Mesothelial cell of epicardium (in vitro differentiated cells): ENCODE measurements at regions not wholly inside any gene's neighbourhood (a gene's known extent, or its start where the extent isn't known, plus 50 kb on each side); places are given as distances from the start of the nearest gene placed in this dataset.

Experiments
- DNase-seq, 2 experiments: peaks; one replicate each; pipeline ENCODE4 v3.0.0; 2021; ENCODE audit warnings: low spot score in 2 of 2; ENCODE audit not compliant: unreplicated experiment in 2 of 2
- H3K27ac Mint-ChIP-seq: 2 replicates; pipeline ENCODE4 v1.8.0; 2021; ENCODE audit warnings: mixed read lengths
- H3K27me3 Mint-ChIP-seq: 2 replicates; pipeline ENCODE4 v1.8.0; 2021; ENCODE audit warnings: low read depth, mixed read lengths
- H3K36me3 Mint-ChIP-seq: 2 replicates; pipeline ENCODE4 v1.8.0; 2021; ENCODE audit warnings: mixed read lengths
- H3K4me1 Mint-ChIP-seq: 2 replicates; pipeline ENCODE4 v1.8.0; 2021; ENCODE audit warnings: mixed read lengths
- H3K4me3 Mint-ChIP-seq: 2 replicates; pipeline ENCODE4 v1.8.0; 2021; ENCODE audit warnings: mild to moderate bottlenecking, moderate library complexity, mixed read lengths
- H3K9me3 Mint-ChIP-seq: 2 replicates; pipeline ENCODE4 v1.8.0; 2021; ENCODE audit warnings: mixed read lengths
- TF ChIP-seq, protein P1 (sequence below): fragments of 200-600 bp; sonication (generic); IDR thresholded peaks from one replicate; pipeline ENCODE4 v1.5.0; 2021; ENCODE audit warnings: antibody characterized with exemption; ENCODE audit not compliant: unreplicated experiment

DNA sequence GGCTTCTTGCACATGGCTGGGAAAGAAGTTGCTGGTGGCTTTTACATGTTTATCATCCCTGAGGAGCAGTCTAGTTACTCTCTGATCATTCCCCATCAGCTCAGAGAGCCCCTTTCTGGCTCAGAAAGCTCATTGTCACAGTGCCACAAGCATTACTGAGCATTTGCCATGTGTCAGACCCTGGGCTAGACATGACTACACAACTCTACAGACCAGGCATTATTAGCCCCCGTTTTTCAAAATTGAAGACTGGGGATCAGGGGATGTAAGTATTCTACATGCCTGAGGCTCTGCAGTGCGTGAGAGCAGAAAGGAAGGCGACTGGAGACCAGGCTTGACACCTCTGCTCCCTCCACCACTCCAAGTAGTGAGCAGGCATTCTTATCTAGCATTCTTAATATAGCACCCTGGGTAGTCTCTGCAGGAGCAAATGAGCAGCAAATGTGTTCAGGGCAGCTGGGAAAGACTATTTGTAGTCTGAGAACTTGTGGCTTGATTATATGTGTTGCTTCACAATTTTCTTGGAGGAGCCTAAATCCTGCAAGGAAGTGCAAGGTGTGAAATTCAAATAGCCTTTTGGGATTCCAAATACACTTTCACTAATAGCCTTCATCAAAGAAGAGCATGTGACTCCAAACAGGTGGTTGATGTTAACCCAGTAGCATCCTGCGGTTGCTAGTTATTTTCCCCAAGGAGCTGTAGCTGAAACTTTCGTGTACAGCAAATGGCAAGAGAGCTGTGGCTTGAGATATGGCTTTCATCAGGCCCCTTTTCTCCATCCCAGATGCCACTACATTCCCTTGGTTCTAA is 143.2 kb downstream of the DDX1 start:
- H3K4me1 Mint-ChIP-seq, result peaks cover 58% of the 10 kb centered on the region
- no peak overlapping the region for H3K4me3 Mint-ChIP-seq
- peak in 1 of 2 experiments; percentile 36 for DNase-seq
- H3K27ac Mint-ChIP-seq, result peak overlapping the region; percentile 96
- no peaks in the 10 kb centered on the region for H3K27me3 Mint-ChIP-seq
- peaks cover 6% of the 10 kb centered on the region for H3K9me3 Mint-ChIP-seq
- H3K36me3 Mint-ChIP-seq, result no peaks in the 10 kb centered on the region
- TF ChIP-seq, protein P1, sequence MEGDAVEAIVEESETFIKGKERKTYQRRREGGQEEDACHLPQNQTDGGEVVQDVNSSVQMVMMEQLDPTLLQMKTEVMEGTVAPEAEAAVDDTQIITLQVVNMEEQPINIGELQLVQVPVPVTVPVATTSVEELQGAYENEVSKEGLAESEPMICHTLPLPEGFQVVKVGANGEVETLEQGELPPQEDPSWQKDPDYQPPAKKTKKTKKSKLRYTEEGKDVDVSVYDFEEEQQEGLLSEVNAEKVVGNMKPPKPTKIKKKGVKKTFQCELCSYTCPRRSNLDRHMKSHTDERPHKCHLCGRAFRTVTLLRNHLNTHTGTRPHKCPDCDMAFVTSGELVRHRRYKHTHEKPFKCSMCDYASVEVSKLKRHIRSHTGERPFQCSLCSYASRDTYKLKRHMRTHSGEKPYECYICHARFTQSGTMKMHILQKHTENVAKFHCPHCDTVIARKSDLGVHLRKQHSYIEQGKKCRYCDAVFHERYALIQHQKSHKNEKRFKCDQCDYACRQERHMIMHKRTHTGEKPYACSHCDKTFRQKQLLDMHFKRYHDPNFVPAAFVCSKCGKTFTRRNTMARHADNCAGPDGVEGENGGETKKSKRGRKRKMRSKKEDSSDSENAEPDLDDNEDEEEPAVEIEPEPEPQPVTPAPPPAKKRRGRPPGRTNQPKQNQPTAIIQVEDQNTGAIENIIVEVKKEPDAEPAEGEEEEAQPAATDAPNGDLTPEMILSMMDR, result no peak

DNA sequence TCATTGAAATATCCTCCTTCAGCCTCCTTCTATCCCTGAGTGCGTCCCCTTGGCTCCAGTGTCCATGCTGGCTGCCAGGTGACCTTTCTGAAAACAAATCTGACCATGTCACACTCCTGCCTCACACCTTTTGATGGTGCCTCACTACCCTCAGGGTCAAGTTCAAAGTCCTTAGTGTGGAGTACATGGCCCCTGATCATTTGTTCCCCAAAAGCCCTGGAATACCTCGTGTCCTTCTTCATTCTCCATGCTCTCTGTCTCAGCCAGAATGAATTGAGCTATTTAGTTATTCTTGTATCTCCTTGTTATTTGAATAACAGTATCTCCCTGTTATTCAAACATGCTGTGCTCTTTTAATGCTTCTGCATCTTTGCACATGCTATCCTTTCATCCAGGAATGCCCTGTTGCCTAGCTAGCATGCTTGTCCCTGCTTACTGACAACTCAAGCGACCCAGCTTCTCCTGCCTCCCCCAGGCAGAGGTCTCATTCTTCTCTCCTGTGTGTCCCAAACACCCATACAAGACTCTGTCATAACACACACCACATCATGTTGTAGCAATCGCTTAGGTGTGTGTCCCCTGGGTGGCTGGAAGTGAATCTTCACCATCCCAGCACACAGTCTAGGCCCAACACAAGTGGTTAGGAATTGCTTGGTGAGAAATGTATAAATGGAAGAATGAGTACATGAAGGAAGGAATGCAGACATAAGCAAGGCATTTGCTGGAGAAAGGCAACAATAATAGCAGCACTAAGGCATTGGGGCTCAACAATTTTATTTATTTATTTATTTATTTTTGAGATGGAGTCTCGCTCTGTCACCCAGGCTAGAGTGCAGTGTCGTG is 144.0 kb downstream of the DDX1 start:
- Mint-ChIP-seq H3K27me3 (no peaks in the 10 kb centered on the region), H3K4me1 (peaks cover 50% of the 10 kb centered on the region)
- TF ChIP-seq, protein P1, result no peak

DNA sequence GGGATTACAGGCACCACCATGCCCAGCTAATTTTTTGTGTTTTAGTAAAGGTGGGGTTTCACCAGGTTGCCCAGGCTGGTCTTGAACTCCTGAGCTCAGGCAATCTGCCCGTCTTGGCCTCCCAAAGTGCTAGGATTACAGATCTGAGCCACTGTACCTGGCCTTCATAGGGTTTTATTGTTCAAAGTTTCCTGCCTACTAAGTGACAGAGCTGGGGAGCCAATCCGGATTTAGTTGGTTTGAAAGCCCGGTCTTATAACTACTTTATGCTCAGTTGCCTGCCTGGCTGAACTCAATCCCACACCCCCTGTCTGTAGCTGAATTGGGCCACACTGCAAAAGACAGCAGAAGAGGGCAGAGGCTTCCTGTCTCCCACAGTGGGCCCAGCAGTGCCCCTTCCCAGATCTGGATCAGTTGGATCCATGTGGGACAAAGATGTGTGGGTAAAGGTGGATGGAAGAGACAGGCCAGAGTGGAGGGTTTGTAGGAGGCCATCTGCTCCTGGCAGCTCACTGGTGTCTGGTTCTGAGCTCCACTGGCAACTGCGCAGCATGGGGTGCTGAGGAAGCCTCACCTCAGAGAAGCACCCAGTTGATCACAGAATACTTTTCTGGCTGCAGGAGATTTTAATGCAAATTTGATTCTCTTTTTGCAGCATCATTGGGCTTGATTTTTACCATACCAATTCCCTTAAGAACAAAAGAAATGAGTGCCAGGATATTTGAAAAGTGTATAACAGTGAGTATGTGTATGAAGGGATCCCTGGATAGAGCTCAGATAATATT is 144.9 kb downstream of the DDX1 start:
- peak in 1 of 2 experiments; percentile 31 for DNase-seq
- H3K27ac Mint-ChIP-seq, result peak overlapping the region; percentile 12
- H3K4me3 Mint-ChIP-seq, result no peak overlapping the region
- H3K27me3 Mint-ChIP-seq, result no peaks in the 10 kb centered on the region
- peaks cover 17% of the 10 kb centered on the region for H3K9me3 Mint-ChIP-seq
- TF ChIP-seq, protein P1, result no peak
- H3K4me1 Mint-ChIP-seq, result peaks cover 41% of the 10 kb centered on the region
- peaks cover 4% of the 10 kb centered on the region for H3K36me3 Mint-ChIP-seq

More for the DNA sequence above, 144.0 kb downstream of the DDX1 start:
- H3K36me3 Mint-ChIP-seq, result peaks cover 3% of the 10 kb centered on the region
- peak overlapping the region; percentile 82 for H3K27ac Mint-ChIP-seq
- H3K4me3 Mint-ChIP-seq, result no peak overlapping the region
- peaks cover 9% of the 10 kb centered on the region for H3K9me3 Mint-ChIP-seq
- peak in 1 of 2 experiments; percentile 17 for DNase-seq

DNA sequence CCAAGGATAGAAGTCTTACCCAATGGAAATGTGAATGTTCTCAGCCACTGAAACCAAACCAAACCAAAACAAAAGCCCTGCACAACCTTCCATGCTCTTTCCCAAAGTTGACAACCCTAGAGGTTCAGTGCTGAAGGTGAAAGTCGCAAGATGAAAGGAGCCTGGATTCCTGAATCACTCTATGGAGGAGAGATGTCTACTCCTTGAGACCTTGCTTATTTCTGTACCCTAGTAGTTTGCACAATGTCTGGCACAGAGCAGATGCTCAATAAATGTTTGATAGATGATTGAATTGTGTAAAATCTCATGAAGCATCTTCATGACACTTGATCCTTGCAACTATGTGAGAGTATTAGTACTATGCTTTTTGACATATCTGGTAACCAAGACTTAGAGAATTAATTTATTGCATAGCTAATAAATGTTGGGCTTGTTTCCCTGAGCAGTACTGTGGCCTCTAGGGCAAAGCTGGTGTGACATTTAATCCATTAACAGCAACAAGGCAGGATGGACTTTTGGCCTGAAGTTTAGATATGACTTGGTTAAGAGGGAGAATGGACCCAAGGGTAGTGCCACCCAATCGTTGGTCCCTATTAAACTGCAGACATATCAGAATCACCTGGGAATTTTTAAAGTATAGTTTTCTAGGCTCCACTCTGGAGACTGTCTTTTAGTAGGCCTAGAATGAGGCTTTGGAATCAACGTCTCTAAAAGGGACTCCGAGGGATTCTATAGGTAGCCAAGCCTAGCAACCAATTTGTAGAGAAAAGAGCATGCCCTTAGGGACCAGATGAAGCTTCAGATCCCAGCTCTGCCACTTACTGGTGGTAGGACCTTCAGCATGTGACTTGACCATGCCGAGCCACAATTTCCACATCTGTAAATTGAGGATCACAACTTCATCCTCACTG is 145.9 kb downstream of the DDX1 start:
- TF ChIP-seq, protein P1, result no peak
- Mint-ChIP-seq H3K4me3 (no peak overlapping the region), H3K27ac (no peak overlapping the region), H3K27me3 (no peaks in the 10 kb centered on the region), H3K4me1 (peaks cover 31% of the 10 kb centered on the region), H3K36me3 (peaks cover 7% of the 10 kb centered on the region), H3K9me3 (peaks cover 24% of the 10 kb centered on the region)
- peak in 1 of 2 experiments; percentile 0 for DNase-seq
